ENCODE measurements at regions not wholly inside any gene's neighbourhood (a gene's known extent, or its start where the extent isn't known, plus 50 kb on each side); places are given as distances from the start of the nearest gene placed in this dataset.
"Not testable (repeated sequence)": the region's sequence is repeated elsewhere in the genome, so short reads cannot be mapped to it uniquely, and the experiment has no call there.

DNA sequence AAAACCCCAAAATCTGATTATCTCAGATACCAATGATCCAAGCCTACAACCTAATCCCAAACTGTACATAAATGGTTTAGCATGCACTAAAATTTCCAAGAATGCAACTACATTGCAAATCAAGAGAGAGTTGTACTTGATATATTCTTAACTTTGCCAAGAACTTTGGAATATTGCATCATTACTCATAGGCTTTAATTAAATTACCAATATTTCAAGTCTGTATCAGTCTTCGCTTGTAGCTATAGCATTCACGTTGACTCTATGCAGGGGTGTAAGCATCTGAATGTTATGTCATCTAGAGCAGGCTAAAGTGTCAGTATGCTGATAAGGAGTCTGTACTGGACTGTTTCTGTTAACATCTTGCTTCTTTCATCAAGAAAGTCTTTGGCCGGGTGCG lies 56.3 kb downstream of the FOXI3 start:
- no peak for DNase-seq

DNA sequence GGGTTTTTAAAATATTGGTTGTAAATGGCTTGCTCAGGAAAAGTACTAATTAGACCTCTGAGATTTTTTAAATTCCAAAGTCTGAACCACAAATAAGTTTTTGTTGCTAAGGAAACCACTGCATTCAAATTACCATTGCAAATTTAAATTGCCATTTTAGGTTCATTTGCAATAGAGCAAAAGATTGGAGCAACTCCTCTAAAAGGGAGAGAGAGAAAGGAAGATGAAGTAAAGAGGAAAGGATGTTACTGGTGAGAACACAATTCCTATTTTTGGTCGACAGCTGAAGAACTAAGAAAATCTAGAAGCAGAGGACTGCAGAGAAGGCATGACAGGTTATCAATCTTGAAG lies 74.9 kb downstream of the FOXI3 start:
- no peak for DNase-seq

DNA sequence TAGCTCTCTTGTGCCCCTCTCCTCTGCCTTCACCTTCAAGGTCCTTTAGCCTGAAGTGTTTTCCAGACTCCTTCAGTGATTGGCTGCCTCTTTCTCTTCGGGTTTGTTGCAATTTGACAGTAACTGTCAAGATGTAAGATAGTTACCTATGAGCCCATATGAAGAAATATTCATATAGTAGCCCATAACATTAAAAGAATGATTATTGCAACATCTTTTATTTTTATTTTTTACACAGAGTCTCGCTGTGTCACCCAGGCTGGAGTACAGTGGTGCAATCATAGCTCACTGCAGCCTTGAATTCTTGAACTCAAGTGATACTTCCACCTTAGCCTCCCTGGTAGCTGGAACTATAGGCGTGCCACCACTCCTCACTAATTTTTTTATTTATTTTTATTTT lies 80.5 kb downstream of the FOXI3 start:
- DNase-seq: no peak

GRCh38 chr2:88365408-88365807 lies 87.1 kb downstream of the FOXI3 start:
- not testable (repeated sequence) for DNase-seq

DNA sequence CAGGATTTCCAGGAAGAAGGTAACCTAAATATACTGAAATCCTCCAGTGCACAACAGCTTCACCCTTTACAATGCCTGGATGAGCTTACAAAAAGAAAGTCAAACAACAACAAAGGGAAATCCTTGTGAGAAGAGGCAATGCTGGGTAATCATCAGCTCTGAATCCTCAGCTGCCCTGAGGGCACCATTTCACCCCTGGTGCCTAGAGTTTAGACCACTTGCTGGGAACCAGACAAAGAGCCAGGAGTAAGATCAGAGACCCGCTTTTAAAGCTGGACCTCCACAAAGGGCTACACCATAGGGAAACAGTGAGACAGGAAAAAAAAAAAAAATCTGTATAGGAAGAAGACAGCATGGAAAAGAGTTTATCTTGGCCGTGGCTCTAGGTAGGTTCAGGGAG lies 97.0 kb downstream of the FOXI3 start:
- no peak for DNase-seq

GRCh38 chr2:88351249-88351601 lies 101.3 kb downstream of the FOXI3 start:
- no peak for DNase-seq

GRCh38 chr2:88350331-88351248 lies 101.9 kb downstream of the FOXI3 start:
- DNase-seq: no peak

DNA sequence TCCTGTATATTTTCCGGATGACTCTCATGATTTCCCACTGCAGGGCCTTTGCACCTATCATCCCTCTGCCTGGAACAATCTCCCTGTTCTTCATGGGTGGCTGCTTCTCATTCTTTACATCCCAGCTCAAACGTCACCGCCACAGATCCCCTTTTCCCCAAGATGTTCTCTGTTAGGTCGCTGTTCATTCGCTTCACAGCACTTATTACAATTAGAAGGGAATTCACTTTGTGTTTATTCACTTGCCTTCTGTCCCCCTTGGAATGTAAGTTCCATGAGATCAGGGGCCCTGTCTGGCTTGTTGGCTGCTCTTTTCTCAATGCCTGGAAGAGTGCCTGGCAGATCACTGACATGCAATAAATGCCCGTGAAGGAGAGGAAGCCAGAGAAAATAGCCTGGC lies 106.7 kb downstream of the FOXI3 start:
- no peak for DNase-seq

GRCh38 chr2:88342749-88343148 lies 109.7 kb downstream of the FOXI3 start:
- no peak for DNase-seq

DNA sequence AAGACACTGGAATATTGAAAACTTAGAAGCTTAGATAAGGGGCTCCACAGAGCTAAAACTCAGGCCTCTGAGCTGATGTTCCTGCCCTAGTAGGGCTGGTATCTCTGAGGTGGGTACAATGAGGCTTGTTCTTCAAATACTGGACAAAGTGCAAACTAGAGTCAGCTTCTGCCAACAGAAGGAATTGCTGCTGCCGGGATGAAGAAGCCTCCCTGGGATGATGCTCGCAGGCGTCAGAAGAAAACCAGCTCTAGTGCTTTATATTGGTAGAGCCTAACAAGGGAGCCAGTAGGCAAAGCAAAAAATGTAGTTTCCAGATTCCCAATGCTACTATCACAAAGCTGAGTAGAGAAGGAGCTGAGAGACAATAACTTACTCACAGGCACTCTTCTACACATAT lies 118.1 kb downstream of the FOXI3 start:
- no peak for DNase-seq

GRCh38 chr2:88331239-88331638 lies 121.3 kb downstream of the FOXI3 start:
- DNase-seq: no peak

DNA sequence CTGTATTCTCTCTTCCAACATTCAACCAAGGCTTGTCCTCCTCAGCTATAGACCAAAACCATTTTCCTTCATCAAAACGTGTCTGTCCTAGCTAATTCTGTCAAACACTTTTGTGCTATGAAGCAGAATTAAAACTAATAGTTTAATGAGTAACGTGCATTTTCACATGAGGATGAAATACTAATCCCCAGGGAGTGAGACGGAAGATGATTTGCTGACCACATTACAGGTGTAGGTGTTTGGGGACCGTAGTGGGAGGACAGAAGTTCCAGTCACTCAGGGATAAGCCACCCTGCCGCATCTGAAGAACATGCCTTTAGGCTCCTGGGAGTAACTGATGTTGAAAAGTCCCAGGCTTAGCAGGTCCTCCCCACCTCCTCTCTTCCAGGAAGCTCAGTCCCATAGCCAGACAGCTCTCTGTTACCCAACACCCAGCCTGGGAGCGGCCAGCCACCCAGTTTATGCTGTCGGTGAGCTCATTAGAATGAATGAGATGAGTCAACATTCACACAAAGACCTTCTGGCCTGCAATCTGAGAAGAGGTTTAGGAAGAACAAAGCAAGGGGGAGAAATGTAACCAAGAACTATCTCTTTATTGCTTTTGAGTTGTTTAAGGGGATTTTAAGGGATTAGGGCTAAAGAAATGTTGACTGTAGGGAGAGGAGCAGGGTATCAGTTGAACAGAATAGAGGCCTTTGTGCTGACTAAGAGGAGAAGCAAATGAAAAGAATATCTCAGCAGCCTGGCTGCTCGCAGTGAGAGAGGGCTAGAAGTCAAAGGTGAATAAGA lies 122.5 kb downstream of the FOXI3 start:
- DNase-seq: no peak

DNA sequence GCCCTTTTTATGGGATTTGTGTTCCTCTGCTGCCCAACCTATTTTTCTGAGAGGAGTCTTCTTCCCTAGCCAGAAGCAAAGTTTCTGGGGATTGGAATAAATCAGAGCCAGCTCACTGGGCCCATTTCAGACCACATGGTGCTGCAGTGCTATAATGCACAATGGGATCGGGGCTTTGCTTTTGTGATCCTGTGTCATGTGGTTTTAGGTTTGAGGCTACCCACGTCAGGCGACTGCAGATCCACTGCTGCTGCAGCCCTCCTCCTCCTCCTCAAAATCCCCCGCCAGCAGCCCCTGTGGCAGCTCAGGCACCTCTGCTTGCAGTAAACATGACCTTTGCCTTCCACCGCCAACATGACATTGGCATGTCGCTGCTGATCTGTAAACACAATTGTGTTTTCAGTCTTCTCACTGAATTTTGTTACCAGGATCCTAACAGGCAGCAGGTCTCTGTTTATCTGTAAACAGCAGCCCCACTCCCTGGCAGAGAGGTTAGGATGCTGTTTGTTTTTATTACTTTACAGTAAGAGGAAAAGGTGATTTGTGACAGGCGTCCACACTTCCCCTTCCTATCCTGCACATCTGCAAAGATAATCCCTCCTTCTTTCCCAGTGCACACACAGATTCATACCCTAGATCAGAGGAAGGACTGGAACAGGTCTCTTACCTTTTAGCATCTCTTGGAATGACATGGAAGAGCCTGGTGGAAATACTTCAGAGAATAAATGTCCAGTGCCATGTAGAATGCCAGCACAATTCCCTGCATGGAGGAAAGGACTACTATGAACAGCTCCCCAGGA lies 130.8 kb downstream of the FOXI3 start:
- no peak for DNase-seq

GRCh38 chr2:88320076-88320773 lies 132.3 kb downstream of the FOXI3 start:
- no peak for DNase-seq

GRCh38 chr2:88318956-88319330 lies 133.6 kb downstream of the FOXI3 start:
- DNase-seq: no peak

DNA sequence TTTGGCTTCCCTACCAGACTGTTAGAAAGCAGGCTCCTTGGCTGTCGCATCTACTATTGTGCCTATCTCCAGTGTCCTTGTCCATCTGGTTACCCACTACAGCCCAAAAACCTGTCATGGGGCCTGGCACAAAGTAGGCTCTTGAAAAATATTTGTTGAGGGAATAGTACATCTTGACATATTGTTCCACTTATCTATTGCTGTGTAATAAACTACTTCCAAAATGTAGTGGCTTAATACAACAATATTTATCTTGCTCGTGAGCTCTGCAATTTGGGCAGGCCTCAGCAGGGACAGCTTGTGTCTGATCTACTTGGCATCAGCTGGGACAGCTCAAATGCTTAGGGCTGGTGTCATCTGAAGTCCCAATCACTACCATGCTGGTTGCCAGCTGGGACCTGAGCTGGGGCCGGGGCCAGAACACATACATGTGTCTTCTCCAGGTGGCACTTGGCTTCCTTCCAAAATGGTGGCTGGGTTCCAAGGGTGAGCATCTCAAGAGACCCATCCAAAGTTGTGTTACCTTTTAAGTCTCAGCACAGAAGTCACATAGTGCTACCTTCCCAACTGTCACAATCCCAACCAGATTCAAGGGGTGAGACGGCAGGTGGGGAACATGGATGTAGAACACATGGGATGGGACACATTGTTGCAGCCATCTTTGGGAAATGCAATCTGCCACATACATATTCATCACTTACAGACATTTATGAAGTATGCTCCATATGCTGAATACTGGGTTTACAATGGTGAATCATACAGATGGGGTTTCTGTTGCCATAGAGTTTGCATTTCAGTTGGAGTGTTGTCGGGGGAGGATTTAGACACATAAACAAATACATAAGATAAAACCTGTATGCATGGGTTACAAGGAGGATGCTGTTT lies 134.2 kb downstream of the FOXI3 start:
- no peak for DNase-seq

- DNase-seq: no peak
Measured at GRCh38 chr2:88310787-88311186, 140.6 kb downstream of the THNSL2 start.

DNA sequence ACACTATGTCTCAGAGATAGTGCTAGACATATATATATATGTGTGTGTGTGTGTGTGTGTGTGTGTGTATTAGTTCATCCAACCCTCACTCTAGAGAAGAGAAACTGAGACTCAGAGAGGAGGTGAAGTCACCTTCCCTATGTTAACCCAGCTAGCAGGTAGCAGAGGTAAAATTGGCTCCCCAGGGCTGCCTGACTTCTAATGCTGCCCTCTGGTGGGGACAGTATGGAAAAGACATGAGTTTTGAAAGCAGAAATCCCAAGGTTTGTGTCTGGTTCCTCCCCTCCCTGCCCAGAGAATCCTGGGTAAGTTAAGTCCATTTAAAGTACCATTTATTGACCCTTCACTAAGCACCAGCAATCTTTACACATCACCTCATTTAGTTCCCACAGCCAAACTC lies 137.7 kb downstream of the THNSL2 start:
- no peak for DNase-seq

- no peak for DNase-seq
Measured at GRCh38 chr2:88303865-88304264, 133.7 kb downstream of the THNSL2 start.

- DNase-seq: no peak
Measured at GRCh38 chr2:88296247-88296646, 126.1 kb downstream of the THNSL2 start.

DNA sequence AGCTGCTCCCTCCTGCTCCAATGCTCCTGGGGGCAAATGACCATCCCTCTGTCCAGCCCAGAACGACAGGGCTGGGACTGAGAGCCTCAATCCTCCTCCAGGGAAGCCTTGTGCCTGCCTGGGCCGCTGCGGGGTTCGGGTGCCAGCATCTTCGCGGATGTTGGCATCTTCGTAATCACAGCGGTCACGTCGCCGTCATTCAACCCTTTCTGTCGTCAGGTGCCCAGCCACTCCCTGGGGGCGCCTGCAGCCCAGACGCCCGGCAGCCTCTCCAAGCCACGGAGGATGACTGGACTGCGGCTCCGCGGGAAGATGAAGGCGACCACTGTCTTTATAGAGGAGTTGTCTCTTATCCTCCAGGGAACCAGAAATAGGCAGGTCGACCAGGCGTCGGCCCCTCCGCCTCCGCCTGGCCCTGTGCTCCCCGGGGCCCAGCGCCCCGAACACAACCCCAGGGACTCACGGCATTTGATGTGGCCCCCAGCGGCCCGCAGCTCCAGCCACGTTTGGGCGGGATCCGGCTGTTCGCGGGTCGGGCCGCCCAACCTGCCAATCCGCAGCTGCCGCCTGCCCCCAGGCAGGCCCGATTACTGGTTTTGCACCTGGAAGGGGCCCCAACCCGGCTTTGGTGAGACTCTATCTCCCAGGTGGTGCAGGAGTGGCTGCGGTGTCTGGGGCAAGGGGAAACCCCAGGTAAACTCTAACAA lies 113.9 kb downstream of the THNSL2 start:
- no peak for DNase-seq

Measured in occipital lobe (tissue), 1 donor.